Kidney glomerular epithelial cell (primary cell): ENCODE measurements at regions not wholly inside any gene's neighbourhood (a gene's known extent, or its start where the extent isn't known, plus 50 kb on each side); places are given as distances from the start of the nearest gene placed in this dataset.
"Not testable (repeated sequence)": the region's sequence is repeated elsewhere in the genome, so short reads cannot be mapped to it uniquely, and the experiment has no call there.

Source experiments
- DNase-seq: peaks from one replicate; lab custom pipeline; 2025; lab: John Stamatoyannopoulos, UW

GRCh38 chr16:60392380-60392779 is 1643.9 kb downstream of the CDH8 start:
- no peak for DNase-seq

- DNase-seq = no peak
These were observed 1637.5 kb upstream of the GOT2 start for GRCh38 chr16:60371591-60371990.

- no peak for DNase-seq
These were observed 1633.6 kb upstream of the GOT2 start for GRCh38 chr16:60367739-60368138.

- no peak for DNase-seq
These were observed 1629.5 kb upstream of the GOT2 start for GRCh38 chr16:60363566-60363965.

GRCh38 chr16:60359866-60360265 is 1625.8 kb upstream of the GOT2 start:
- not testable (repeated sequence) for DNase-seq

- not testable (repeated sequence) for DNase-seq
These were observed 1625.3 kb upstream of the GOT2 start for GRCh38 chr16:60359412-60359811.

GRCh38 chr16:60357876-60358522 is 1623.9 kb upstream of the GOT2 start:
- DNase-seq = not testable (repeated sequence)

GRCh38 chr16:60346256-60346655 is 1612.1 kb upstream of the GOT2 start:
- DNase-seq = no peak

GRCh38 chr16:60337671-60338070 is 1603.6 kb upstream of the GOT2 start:
- no peak for DNase-seq

- no peak for DNase-seq
These were observed 1597.1 kb upstream of the GOT2 start for GRCh38 chr16:60331168-60331567.

GRCh38 chr16:60329108-60329507 is 1595.0 kb upstream of the GOT2 start:
- no peak for DNase-seq

- no peak for DNase-seq
These were observed 1594.0 kb upstream of the GOT2 start for GRCh38 chr16:60328152-60328551.

GRCh38 chr16:60318486-60318885 is 1584.4 kb upstream of the GOT2 start:
- no peak for DNase-seq

- DNase-seq = no peak
These were observed 1576.8 kb upstream of the GOT2 start for GRCh38 chr16:60310846-60311445.

- no peak for DNase-seq
These were observed 1570.6 kb upstream of the GOT2 start for GRCh38 chr16:60304720-60305119.

GRCh38 chr16:60304066-60304465 is 1570.0 kb upstream of the GOT2 start:
- DNase-seq = no peak

GRCh38 chr16:60302676-60303075 is 1568.6 kb upstream of the GOT2 start:
- no peak for DNase-seq

GRCh38 chr16:60302261-60302660 is 1568.1 kb upstream of the GOT2 start:
- no peak for DNase-seq

- no peak for DNase-seq
These were observed 1565.2 kb upstream of the GOT2 start for GRCh38 chr16:60299241-60299776.

- no peak for DNase-seq
These were observed 1561.3 kb upstream of the GOT2 start for GRCh38 chr16:60295451-60295850.

- DNase-seq = no peak
These were observed 1551.7 kb upstream of the GOT2 start for GRCh38 chr16:60285794-60286193.

GRCh38 chr16:60279061-60279665 is 1545.0 kb upstream of the GOT2 start:
- no peak for DNase-seq

GRCh38 chr16:60274431-60275019 is 1540.4 kb upstream of the GOT2 start:
- no peak for DNase-seq
